Activated CD4-positive, alpha-beta T cell treated with anti-CD3 and anti-CD28 coated beads, Interleukin-2, Interleukin-6, amounts not matched to agents 100 ng/mL and 50 ng/mL, durations not matched to agents 16 hours and 8 hours (primary cell): ENCODE measurements at regions not wholly inside any gene's neighbourhood (a gene's known extent, or its start where the extent isn't known, plus 50 kb on each side); places are given as distances from the start of the nearest gene placed in this dataset.
"Not testable (repeated sequence)": the region's sequence is repeated elsewhere in the genome, so short reads cannot be mapped to it uniquely, and the experiment has no call there.

Experiments
- DNase-seq: peaks from one replicate; pipeline ENCODE4 v3.0.0-alpha.2; 2020

- DNase-seq, result no peak
Observed at GRCh38 chr10:123381224-123381623, 227.0 kb downstream of the BUB3 start.

GRCh38 chr10:123382491-123382890 is 228.3 kb downstream of the BUB3 start:
- DNase-seq, result no peak

- DNase-seq, result no peak
Observed at GRCh38 chr10:123385508-123386080, 231.4 kb downstream of the BUB3 start.

DNA sequence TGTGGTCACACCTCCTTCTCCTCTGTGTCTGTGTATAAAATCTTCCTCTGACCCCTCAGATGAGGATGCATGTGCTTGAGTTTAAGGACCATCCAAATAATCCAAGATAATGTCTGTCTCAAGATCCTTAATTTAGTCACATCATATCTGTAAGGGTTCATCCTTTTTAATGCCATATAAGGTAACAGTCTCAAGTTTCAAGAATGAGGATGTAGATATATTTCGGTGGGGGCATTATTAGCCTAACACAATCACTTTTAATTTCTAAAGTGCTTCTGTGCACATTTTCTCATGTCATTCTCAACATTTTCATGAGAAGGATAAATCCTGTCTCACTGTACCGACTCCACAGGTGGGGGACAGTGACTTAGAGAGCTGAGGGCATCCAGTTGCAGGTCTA is 235.3 kb downstream of the BUB3 start:
- DNase-seq, result no peak

DNA sequence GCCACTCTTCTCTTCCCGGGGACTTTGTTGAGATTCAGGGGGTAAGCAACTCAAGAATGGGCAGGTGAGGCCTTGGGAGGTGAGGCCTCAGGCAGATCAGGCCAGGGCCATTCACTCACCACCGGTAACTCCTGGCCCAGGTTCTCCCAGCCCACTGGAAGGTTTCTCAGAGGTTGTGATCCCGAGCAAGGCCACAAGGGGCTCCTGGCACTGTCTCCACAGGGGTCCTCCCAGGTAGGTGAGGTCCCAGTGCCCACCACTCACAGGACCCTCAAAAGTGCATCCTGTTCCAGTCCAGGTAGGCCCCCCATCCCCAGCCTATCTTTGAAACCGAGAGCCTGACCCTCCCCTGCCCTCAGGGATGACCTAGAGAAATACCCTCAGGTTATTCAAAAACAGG is 236.1 kb downstream of the BUB3 start:
- no peak for DNase-seq

GRCh38 chr10:123390874-123391273 is 236.7 kb downstream of the BUB3 start:
- DNase-seq, result no peak

- no peak for DNase-seq
Observed at GRCh38 chr10:123391275-123392028, 237.2 kb downstream of the BUB3 start.

DNA sequence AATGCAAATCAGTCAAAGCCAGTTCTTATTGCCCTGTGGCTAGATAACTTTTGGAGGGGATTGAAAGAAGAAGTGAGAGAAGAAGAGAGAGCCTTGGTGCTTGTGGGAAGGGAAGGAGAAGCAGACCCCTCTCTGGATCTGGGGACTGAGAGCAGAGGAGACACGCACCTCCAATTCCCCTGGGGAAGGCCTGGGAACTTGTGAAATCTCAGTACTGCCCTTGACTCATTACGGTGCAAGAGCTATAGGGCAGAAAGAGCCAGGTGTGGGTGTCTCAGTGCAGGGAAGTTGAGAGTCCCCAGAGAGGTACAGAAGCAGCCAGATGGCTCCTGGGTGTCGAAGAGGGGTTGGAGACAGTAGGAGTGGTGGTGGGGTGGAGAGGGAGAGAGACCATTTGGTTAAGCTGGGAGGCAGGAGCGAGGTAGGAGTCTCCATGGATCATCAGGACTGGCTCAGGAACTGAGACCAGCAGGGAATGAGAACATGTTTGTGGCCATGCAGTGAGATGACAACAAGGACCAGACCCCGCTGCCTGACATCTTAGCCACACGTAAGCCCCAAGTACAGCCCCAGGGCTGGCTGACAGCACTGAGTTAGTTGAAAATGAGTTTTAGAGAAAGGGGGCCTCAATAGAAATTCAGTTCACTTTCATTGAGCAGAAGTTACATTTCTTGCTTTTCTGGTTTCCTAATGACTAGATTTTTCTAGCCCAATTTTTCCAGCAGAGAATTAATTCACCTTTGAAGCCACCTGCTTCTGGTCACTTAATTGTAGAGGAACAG is 238.2 kb downstream of the BUB3 start:
- no peak for DNase-seq

GRCh38 chr10:123393170-123393569 is 239.0 kb downstream of the BUB3 start:
- DNase-seq, result no peak

DNA sequence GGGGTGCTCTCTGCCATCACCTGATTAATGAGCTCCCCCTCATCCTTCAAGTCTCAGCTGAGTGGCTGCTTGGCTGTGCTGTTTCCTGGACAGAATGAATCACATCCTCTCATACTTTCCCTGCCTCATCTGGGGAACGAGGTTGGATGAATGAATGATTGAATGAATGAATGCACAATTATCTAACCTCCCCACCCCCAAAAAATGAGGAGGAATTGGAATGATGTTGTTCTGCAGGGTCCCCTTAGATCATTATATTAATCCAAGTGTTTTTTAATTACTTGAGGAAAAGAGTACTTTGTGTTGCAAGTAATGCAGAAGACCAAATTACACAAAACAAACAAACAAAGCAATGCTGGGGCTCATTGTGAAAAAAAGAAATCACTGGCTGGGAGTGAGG is 240.2 kb downstream of the BUB3 start:
- DNase-seq, result no peak

DNA sequence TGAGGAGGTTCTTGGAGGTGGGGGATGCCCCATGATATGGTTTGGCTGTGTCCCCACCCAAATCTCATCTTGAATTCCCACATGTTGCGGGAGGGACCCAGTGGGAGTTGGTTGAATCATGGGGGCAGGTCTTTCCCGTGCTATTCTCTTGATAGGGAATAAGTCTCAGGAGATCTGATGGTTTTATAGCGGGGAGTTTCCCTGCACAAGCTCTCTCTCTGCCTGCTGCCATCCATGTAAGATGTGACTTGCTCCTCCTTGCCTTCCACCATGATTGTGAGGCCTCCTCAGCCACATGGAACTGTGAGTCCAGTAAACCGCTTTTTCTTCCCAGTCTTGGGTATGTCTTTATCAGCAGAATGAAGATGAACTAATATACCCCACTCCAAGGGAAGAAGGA is 241.0 kb downstream of the BUB3 start:
- DNase-seq, result not testable (repeated sequence)

DNA sequence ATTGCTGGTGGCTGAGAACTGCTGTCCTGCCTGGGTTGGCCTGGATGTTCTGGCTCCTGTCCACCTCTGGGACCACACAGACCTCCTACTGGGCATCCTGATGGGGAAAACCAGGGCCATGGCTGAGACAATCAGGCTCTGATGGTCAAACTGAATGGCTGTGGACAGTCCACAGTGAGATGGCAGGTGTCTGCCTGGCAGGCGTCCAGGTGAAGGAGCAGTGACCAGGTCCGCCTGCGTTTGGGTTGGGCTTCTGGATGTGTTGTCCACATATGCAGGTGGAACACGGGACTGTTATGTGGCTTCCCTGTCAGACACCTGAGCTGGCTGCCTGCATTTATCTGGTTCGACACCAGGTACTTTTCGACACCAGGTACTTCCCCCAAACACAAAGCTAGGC is 241.7 kb downstream of the BUB3 start:
- DNase-seq, result no peak

DNA sequence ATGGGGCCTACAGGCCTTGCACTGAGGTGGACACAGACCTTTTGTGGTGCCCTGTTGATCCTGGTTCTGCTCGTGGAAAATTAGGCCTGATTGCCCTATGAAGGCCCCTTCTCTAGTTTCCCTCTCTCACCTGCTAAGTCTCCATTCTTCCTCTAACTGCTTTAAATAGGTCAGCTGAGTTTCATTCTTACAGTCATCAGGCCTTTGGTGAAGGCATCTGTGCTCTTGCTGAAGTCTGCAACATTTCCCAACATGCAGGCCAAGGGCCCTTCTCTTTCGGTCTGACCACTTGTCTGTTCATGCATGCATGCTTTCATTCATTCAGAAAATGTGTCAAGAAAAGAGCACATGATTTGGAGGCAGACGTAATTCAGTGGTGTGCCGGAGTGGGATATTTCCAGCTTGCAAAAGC is 244.0 kb downstream of the BUB3 start:
- DNase-seq, result peak; percentile 3

DNA sequence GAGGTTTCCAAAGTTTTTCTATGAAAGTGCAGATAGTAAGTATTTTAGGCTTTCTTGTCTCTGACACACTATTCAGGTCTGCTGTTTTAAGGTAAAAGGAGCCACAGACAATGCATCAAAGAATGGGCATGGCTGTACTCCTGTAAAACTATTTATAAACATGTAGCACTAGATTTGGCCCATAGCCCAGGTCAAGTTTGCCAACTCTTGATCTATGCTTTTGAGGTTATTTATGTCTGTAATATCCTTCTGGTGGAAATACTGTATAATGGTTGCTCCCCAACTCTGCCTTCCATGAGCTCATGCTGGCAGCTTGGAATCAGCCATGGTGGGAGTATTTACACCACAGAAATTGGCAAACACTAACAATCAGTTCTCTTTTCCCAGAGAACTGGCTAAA is 244.6 kb downstream of the BUB3 start:
- DNase-seq, result no peak

DNA sequence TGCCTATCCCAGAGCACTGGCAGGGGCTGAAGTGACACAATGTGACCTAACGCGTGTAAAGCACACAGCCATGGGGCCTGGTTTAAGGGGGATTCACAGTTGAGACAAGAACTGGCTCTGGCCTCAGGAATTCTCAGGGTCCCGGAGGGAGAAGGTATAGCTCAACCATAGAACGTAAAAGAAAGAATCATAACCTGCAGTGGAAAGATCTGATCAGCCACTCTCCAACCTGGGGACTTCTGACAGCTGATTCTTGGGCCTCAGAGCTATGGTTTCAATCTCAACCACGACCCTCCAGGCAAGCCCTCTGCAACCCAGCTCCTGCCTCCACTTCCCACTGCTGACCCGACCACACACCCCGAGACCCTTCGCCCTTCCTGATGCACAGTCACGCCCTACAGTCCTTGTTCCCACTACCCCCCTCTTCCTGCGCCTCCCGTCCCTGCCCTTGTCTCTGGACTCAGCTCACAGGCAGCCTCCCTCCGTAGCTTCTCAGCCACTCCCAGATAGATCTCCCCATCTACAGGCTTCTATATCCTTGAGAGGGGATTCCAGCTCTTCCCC is 245.2 kb downstream of the BUB3 start:
- no peak for DNase-seq

DNA sequence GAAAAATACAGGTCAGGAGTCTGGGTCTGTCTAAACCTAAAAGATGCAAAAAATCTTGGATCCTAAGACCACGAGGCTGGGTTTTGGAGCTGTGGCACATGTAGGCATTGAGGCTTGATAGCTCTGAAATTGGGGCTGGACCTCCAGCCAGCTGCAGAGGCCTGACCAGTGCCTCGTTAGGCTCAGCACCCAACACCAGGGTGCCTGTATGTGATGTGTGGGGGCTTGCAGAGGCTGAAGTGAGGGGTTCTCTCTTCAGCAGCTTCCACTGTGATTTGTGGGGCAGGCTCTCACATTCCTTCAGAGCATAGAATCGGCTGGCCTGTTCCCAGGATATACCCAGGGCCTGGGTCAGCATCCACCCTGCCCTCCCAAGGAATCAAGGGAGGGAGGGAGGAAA is 247.8 kb downstream of the BUB3 start:
- no peak for DNase-seq

GRCh38 chr10:123402656-123403055 is 248.5 kb downstream of the BUB3 start:
- DNase-seq, result no peak

DNA sequence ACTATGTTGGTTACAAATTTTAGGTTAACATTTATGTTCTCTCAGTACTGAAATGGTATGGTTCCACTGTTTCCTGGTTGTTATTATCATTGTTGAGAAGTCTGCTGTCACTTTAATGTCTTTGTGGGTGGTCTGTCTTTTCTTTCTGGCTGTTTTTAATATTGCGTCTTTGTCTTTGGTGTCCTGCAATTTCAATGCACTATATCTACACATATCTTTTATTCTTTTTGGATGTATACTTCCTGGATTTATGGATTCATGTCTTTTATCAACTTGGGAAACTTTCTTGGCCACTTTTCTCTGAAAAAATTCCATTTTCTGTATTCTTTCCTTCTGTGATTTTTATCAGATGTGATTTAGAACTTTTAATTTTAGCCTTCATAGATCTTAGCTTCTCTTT is 250.2 kb downstream of the BUB3 start:
- DNase-seq, result no peak

DNA sequence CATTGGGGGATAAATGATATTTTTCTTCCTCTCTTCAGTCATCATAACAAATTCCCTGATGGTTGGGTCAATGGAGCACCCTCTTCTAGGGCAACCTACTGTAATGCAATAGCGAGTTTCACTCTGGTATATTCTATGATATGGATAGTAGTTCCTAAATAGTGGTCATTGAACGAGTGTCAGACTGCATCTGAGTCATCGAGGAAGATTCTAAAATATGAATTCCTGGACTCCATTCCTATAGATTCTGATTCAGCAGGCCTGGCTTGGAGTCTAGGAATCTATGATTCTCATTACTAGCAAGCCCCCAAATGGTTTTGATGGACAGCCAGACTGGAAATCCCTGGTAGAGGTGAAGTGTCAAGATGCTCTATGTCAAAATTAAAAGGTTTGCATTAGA is 254.5 kb downstream of the BUB3 start:
- DNase-seq, result no peak

DNA sequence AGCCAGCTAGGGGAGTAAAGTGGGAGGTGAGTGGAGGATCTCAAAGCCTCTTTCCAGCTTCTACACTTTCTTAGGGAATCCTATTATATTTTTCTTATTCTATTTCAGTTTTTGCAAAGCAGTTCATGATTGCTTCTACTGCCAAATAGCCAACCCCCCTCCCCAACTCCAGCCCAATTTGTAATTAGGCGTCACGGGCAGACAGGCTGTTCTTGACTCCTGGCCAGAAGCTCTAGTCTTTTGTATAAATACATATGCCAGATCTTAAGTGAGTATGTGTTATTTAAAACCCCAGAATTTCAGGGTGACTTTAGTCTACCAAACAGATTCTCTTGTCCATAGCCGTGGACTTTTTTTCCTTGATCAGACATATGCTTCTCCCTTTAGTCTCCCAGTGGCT is 255.2 kb downstream of the BUB3 start:
- no peak for DNase-seq

DNA sequence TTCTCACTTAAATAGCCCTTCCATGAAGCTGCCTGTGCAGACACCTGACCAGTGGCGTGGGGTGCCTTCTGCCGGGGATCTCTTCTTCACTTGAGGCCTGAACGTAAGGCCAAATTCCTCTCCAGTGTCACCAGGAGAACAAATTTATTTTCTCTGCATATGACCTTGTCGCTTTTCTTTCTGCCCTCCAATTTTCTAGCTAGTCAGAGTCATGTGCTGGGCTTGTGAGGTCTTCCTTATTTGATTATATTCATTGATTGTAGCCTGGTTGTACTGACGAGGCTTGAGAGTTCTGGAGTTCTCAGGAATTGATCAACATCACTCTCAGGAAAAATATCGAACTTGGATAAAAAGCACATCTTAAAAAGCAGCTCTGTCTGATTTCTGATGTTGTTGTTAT is 255.7 kb downstream of the BUB3 start:
- no peak for DNase-seq

- DNase-seq, result no peak
Observed at GRCh38 chr10:123413353-123413752, 252.8 kb upstream of the GPR26 start.

- no peak for DNase-seq
Observed at GRCh38 chr10:123415523-123415922, 250.6 kb upstream of the GPR26 start.

DNA sequence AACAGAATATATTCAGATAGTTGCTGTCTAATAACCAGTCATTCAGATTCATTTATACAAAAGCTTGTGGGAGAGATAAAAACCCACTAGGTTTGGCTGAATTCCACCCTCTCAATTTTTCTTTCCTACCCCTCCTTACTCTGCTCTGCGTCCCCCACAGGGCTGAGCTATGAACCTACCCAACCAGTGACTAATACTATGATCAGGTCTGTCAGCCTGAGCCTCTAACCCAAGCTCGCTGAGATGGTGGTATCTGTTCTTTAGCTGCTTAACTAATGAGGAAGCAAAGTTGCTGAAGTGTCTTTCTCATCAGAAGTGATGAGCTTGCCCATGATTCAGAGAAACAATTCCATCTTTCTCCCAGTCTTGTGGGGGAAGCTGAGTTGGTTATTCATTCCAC is 248.7 kb upstream of the GPR26 start:
- DNase-seq, result no peak
